GM12878 (cell line): ENCODE measurements at regions not wholly inside any gene's neighbourhood (a gene's known extent, or its start where the extent isn't known, plus 50 kb on each side); places are given as distances from the start of the nearest gene placed in this dataset.

Experiments
- ATAC-seq: fragments of 200-7000 bp; cut with Tn5 transposase; 3 replicates; pipeline ENCODE4 v1.9.1; 2020; ENCODE audit warnings: mild to moderate bottlenecking, moderate library complexity
- BruUV-seq: library from RNA; stranded (reverse); fragments of 400-500 nt; replicated peaks from 2 replicates; lab custom pipeline; 2021; lab: Mats Ljungman, UMichigan
- CTCF ChIA-PET: fragments of 300-600 bp; sonication (Branson Sonifier 250); formaldehyde crosslinking; extraction: SDS; loops from one replicate; lab custom pipeline; 2021; ENCODE audit warnings: inconsistent platforms; lab: Yijun Ruan, JAX
- POLR2A ChIA-PET: fragments of 350-600 bp; formaldehyde crosslinking; extraction: SDS; loops from one replicate; lab custom pipeline; 2021; ENCODE audit warnings: inconsistent platforms; lab: Charles Lee
- RAD21 ChIA-PET: fragments of 300-600 bp; sonication (Branson Sonifier 250); formaldehyde crosslinking; loops from one replicate; lab custom pipeline; 2023; ENCODE audit warnings: antibody characterized with exemption; ENCODE audit not compliant: unreplicated experiment; lab: Charles Lee
- SMC1A ChIA-PET: fragments of 300-600 bp; sonication (Branson Sonifier 250); formaldehyde crosslinking; loops from one replicate; lab custom pipeline; 2023; ENCODE audit not compliant: unreplicated experiment, uncharacterized antibody; lab: Charles Lee
- DNase-seq: peaks from one replicate; pipeline ENCODE4 v3.0.0-alpha.2; 2011; ENCODE audit warnings: low read depth, low spot score
- FAIRE-seq: peaks from 3 replicates; lab custom pipeline; 2011; peaks lifted over from hg19 to GRCh38; lab: Jason Lieb, UNC
- H2AFZ ChIP-seq: 2 replicates; pipeline ENCODE4 v1.6.0; 2011; ENCODE audit warnings: low read depth, low read length, control low read depth; ENCODE audit not compliant: control insufficient read depth
- H3K27ac ChIP-seq: 2 replicates; pipeline ENCODE4 v1.5.1; 2011; ENCODE audit warnings: control low read depth; ENCODE audit not compliant: control insufficient read depth, insufficient read depth
- H3K27me3 ChIP-seq, 2 experiments: replicated peaks in 1 of 2; 2 replicates each; pipeline versions ENCODE4 v1.6.0 to v1.6.1; 2011; ENCODE audit warnings: low read length in 1 of 2; ENCODE audit not compliant: control insufficient read depth in 2 of 2, insufficient read depth in 2 of 2
- H3K36me3 ChIP-seq, 2 experiments: 2 replicates each; pipeline ENCODE4 v1.5.1; 2011; ENCODE audit warnings: low read length in 1 of 2; ENCODE audit not compliant: control insufficient read depth in 2 of 2, insufficient read depth in 2 of 2
- H3K4me1 ChIP-seq: 2 replicates; pipeline ENCODE4 v1.6.1; 2011; ENCODE audit warnings: mild to moderate bottlenecking, low read length, moderate library complexity, mixed read lengths; ENCODE audit not compliant: control insufficient read depth, insufficient read depth
- H3K4me2 ChIP-seq: 2 replicates; pipeline ENCODE4 v1.6.0; 2011; ENCODE audit warnings: control low read depth; ENCODE audit not compliant: control insufficient read depth, insufficient read depth
- H3K4me3 ChIP-seq: fragments of 200-600 bp; sonication (generic); 2 replicates; pipeline ENCODE4 v1.5.1; 2016
- H3K79me2 ChIP-seq: 2 replicates; pipeline ENCODE4 v1.6.0; 2011; ENCODE audit warnings: low read length; ENCODE audit not compliant: control insufficient read depth, insufficient read depth
- H3K9ac ChIP-seq: 2 replicates; pipeline ENCODE4 v1.8.0; 2011; ENCODE audit warnings: low read length, control low read depth, mixed read lengths; ENCODE audit not compliant: control insufficient read depth, insufficient read depth
- H3K9me3 ChIP-seq: replicated peaks from 3 replicates; pipeline ENCODE4 v1.5.1; 2011; ENCODE audit warnings: mild to moderate bottlenecking, low read length; ENCODE audit not compliant: control insufficient read depth, insufficient read depth
- H4K20me1 ChIP-seq: 2 replicates; pipeline ENCODE4 v1.6.0; 2011; ENCODE audit not compliant: control insufficient read depth, insufficient read depth
- BMI1 ChIP-seq: fragments of 450-650 bp; IDR thresholded peaks from 2 replicates; pipeline ENCODE4 v1.6.1; 2016; ENCODE audit warnings: mild to moderate bottlenecking, moderate library complexity, borderline replicate concordance
- CBFB ChIP-seq: IDR thresholded peaks from 2 replicates; pipeline ENCODE4 v1.6.1; 2016; ENCODE audit warnings: antibody characterized with exemption, low read depth
- CHD1 ChIP-seq: IDR thresholded peaks from 2 replicates; pipeline ENCODE4 v1.6.1; 2012; ENCODE audit warnings: low read depth, low read length, improper control_type of control experiment
- CHD2 ChIP-seq: IDR thresholded peaks from 2 replicates; pipeline ENCODE4 v1.6.1; 2011; ENCODE audit warnings: low read depth, low read length, improper control_type of control experiment, borderline replicate concordance
- DPF2 ChIP-seq: fragments of 450-650 bp; IDR thresholded peaks from 2 replicates; pipeline ENCODE4 v1.6.1; 2017; ENCODE audit warnings: mild to moderate bottlenecking
- EGR1 ChIP-seq, 2 experiments: IDR thresholded peaks; 1 replicate in 1 of 2; 2 replicates in 1 of 2; pipeline ENCODE4 v1.6.1; 2011 to 2012; ENCODE audit warnings: low read depth in 2 of 2, low read length in 2 of 2, borderline replicate concordance in 1 of 2, mild to moderate bottlenecking in 1 of 2, moderate library complexity in 1 of 2
- HDAC2 ChIP-seq: fragments of 200-600 bp; sonication (generic); IDR thresholded peaks from 2 replicates; pipeline ENCODE4 v1.6.1; 2017
- LARP7 ChIP-seq: fragments of 450-650 bp; IDR thresholded peaks from 2 replicates; pipeline ENCODE4 v1.6.1; 2017; ENCODE audit warnings: mild to moderate bottlenecking
- NFIC ChIP-seq: IDR thresholded peaks from 2 replicates; pipeline ENCODE4 v1.6.1; 2012; ENCODE audit warnings: low read depth, mild to moderate bottlenecking, inconsistent platforms, low read length, moderate library complexity
- TCF3 ChIP-seq: IDR thresholded peaks from 2 replicates; pipeline ENCODE4 v1.6.1; 2012; ENCODE audit warnings: low read depth, mild to moderate bottlenecking, low read length, borderline replicate concordance; ENCODE audit not compliant: insufficient read depth
- WRNIP1 ChIP-seq: IDR thresholded peaks from 2 replicates; pipeline ENCODE4 v1.6.1; 2011; ENCODE audit warnings: low read depth, low read length, improper control_type of control experiment, borderline replicate concordance
- ZNF24 ChIP-seq: fragments of 450-650 bp; IDR thresholded peaks from 2 replicates; pipeline ENCODE4 v1.6.1; 2017; ENCODE audit warnings: antibody characterized with exemption, mild to moderate bottlenecking
- whole genome bisulfite sequencing: methylation state at CpG from one replicate; pipeline ENCODE4 v1.1.6; 2016; ENCODE audit warnings: low lambda C conversion rate; ENCODE audit not compliant: insufficient replicate concordance, insufficient coverage; ENCODE audit errors: missing lambda C conversion rate; 5-methylcytosine and 5-hydroxymethylcytosine counted together
- in situ Hi-C: fragments of 300-500 bp; cut with MboI; formaldehyde crosslinking; loops from 9 replicates; pipeline ENCODE4 v1.14.3; 2018; ENCODE audit warnings: mixed read lengths
- intact Hi-C: fragments of 100-400 bp; cut with micrococcal nuclease; formaldehyde crosslinking; loops from one replicate; pipeline ENCODE4 v1.14.2; 2022; ENCODE audit not compliant: unreplicated experiment
- TF ChIP-seq, protein P1 (sequence below): IDR thresholded peaks from 2 replicates; pipeline ENCODE4 v1.6.1; 2011; ENCODE audit warnings: mild to moderate bottlenecking, low read depth, low read length, moderate library complexity; ENCODE audit not compliant: insufficient replicate concordance
- TF ChIP-seq, protein P2 (sequence below): IDR thresholded peaks from 2 replicates; pipeline ENCODE4 v1.6.1; 2012; ENCODE audit warnings: mild to moderate bottlenecking, low read depth, low read length
- TF ChIP-seq, protein P3 (sequence below): fragments of 450-650 bp; IDR thresholded peaks from 2 replicates; pipeline ENCODE4 v1.6.1; 2014; ENCODE audit warnings: mild to moderate bottlenecking
- TF ChIP-seq, protein P4 (sequence below): IDR thresholded peaks from 2 replicates; pipeline ENCODE4 v1.6.1; 2011; ENCODE audit warnings: low read depth, mild to moderate bottlenecking, low read length, moderate library complexity, borderline replicate concordance; ENCODE audit errors: extremely low read depth
- TF ChIP-seq, protein P5 (sequence below): fragments of 450-650 bp; IDR thresholded peaks from 2 replicates; pipeline ENCODE4 v1.6.1; 2018; ENCODE audit warnings: mild to moderate bottlenecking, low read depth, moderate library complexity; ENCODE audit not compliant: partially characterized antibody

DNA sequence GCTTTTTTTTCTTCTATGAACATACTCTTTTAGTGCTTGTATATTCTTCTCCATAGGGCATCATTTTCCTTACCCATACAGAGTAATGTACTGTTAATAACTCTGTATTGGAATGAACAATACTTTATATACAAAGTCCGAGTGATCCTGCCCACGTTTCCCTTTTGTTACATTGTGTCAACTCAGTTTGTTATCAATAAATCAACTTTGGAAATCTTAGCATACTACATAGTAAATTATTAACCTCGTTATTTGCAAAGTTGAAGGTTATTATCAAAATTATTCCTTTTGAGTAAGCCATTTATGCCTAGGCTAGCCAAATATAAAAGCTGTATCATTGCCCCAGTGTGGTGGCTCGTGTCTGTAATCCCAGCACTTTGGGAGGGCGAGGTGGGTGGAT, 937.4 kb upstream of the TMPRSS15 start:
- Histone ChIP-seq H3K79me2 (no peaks in the 10 kb centered on the region), H4K20me1 (no peaks in the 10 kb centered on the region), H3K4me1 (no peaks in the 10 kb centered on the region), H3K9me3 (no peaks in the 10 kb centered on the region), H3K27ac (no peak overlapping the region), H3K9ac (no peak overlapping the region), H2AFZ (no peak overlapping the region), H3K4me2 (no peak overlapping the region), H3K36me3 (no peaks in the 10 kb centered on the region), H3K4me3 (no peak overlapping the region), H3K27me3 (no peaks in the 10 kb centered on the region)
- in situ Hi-C loops, result no loop called here
- FAIRE-seq (no peak), DNase-seq (no peak), ATAC-seq (no peak)
- TF ChIP-seq, protein P1, sequence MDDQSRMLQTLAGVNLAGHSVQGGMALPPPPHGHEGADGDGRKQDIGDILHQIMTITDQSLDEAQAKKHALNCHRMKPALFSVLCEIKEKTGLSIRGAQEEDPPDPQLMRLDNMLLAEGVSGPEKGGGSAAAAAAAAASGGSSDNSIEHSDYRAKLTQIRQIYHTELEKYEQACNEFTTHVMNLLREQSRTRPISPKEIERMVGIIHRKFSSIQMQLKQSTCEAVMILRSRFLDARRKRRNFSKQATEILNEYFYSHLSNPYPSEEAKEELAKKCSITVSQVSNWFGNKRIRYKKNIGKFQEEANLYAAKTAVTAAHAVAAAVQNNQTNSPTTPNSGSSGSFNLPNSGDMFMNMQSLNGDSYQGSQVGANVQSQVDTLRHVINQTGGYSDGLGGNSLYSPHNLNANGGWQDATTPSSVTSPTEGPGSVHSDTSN, result no peak
- TF ChIP-seq ZNF24, result no peak
- TF ChIP-seq DPF2, result no peak
- no peak for TF ChIP-seq HDAC2
- no peak for TF ChIP-seq EGR1 (IDR thresholded peaks at IDR 0.05; ENCODE audit: borderline replicate concordance in 1 of 2, low read depth in 2 of 2, low read length in 2 of 2)
- TF ChIP-seq LARP7, result no peak
- TF ChIP-seq CHD1, result no peak
- TF ChIP-seq, protein P2, sequence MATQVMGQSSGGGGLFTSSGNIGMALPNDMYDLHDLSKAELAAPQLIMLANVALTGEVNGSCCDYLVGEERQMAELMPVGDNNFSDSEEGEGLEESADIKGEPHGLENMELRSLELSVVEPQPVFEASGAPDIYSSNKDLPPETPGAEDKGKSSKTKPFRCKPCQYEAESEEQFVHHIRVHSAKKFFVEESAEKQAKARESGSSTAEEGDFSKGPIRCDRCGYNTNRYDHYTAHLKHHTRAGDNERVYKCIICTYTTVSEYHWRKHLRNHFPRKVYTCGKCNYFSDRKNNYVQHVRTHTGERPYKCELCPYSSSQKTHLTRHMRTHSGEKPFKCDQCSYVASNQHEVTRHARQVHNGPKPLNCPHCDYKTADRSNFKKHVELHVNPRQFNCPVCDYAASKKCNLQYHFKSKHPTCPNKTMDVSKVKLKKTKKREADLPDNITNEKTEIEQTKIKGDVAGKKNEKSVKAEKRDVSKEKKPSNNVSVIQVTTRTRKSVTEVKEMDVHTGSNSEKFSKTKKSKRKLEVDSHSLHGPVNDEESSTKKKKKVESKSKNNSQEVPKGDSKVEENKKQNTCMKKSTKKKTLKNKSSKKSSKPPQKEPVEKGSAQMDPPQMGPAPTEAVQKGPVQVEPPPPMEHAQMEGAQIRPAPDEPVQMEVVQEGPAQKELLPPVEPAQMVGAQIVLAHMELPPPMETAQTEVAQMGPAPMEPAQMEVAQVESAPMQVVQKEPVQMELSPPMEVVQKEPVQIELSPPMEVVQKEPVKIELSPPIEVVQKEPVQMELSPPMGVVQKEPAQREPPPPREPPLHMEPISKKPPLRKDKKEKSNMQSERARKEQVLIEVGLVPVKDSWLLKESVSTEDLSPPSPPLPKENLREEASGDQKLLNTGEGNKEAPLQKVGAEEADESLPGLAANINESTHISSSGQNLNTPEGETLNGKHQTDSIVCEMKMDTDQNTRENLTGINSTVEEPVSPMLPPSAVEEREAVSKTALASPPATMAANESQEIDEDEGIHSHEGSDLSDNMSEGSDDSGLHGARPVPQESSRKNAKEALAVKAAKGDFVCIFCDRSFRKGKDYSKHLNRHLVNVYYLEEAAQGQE, result no peak
- TF ChIP-seq CBFB, result no peak
- TF ChIP-seq, protein P3, sequence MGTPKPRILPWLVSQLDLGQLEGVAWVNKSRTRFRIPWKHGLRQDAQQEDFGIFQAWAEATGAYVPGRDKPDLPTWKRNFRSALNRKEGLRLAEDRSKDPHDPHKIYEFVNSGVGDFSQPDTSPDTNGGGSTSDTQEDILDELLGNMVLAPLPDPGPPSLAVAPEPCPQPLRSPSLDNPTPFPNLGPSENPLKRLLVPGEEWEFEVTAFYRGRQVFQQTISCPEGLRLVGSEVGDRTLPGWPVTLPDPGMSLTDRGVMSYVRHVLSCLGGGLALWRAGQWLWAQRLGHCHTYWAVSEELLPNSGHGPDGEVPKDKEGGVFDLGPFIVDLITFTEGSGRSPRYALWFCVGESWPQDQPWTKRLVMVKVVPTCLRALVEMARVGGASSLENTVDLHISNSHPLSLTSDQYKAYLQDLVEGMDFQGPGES, result no peak
- TF ChIP-seq, protein P4, sequence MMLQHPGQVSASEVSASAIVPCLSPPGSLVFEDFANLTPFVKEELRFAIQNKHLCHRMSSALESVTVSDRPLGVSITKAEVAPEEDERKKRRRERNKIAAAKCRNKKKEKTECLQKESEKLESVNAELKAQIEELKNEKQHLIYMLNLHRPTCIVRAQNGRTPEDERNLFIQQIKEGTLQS, result no peak
- no peak for TF ChIP-seq BMI1
- no peak for TF ChIP-seq NFIC
- no peak for TF ChIP-seq TCF3
- TF ChIP-seq, protein P5, sequence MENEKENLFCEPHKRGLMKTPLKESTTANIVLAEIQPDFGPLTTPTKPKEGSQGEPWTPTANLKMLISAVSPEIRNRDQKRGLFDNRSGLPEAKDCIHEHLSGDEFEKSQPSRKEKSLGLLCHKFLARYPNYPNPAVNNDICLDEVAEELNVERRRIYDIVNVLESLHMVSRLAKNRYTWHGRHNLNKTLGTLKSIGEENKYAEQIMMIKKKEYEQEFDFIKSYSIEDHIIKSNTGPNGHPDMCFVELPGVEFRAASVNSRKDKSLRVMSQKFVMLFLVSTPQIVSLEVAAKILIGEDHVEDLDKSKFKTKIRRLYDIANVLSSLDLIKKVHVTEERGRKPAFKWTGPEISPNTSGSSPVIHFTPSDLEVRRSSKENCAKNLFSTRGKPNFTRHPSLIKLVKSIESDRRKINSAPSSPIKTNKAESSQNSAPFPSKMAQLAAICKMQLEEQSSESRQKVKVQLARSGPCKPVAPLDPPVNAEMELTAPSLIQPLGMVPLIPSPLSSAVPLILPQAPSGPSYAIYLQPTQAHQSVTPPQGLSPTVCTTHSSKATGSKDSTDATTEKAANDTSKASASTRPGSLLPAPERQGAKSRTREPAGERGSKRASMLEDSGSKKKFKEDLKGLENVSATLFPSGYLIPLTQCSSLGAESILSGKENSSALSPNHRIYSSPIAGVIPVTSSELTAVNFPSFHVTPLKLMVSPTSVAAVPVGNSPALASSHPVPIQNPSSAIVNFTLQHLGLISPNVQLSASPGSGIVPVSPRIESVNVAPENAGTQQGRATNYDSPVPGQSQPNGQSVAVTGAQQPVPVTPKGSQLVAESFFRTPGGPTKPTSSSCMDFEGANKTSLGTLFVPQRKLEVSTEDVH, result no peak
- TF ChIP-seq CHD2, result no peak
- TF ChIP-seq WRNIP1, result no peak
- ChIA-PET CTCF (no interaction called here), RAD21 (no interaction called here), POLR2A (no interaction called here), SMC1A (interaction anchor here (0.8 kb wide), 1 partner anchor 7 kb away, joined by 3 read pairs; no protein-coding TSS in a partner anchor)
- intact Hi-C loops, result no loop called here
- WGBS, result 8% methylated on average over 5 of the region's 5 CpGs
- no TSS peak for BruUV-seq
